ENCODE measurements at regions not wholly inside any gene's neighbourhood (a gene's known extent, or its start where the extent isn't known, plus 50 kb on each side); places are given as distances from the start of the nearest gene placed in this dataset.

DNA sequence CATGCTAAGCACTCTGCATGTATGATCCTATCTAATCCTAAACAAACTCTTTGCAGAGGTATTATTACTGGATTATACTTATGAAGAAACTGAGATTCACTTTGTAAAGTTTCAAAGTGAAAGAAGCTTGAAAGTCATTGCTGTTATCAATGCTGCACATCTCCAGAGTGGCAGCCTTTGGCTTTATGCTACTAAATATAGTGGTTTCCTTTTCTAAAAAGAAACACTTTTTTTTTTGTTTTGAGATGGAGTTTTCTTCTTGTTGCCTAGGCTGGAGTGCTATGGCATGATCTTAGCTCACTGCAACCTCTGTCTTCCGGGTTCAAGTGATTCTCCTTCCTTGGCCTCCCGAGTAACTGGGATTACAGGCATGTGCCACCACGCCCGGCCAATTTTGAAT is 114.9 kb upstream of the RAB27B start:
- DNase-seq (ENCODE audit: low spot score): no peak
- in situ Hi-C loops (cut with MboI; ENCODE audit: low sequenced_read_pairs, unreplicated experiment): no loop called here
- TF ChIP-seq, protein P1, sequence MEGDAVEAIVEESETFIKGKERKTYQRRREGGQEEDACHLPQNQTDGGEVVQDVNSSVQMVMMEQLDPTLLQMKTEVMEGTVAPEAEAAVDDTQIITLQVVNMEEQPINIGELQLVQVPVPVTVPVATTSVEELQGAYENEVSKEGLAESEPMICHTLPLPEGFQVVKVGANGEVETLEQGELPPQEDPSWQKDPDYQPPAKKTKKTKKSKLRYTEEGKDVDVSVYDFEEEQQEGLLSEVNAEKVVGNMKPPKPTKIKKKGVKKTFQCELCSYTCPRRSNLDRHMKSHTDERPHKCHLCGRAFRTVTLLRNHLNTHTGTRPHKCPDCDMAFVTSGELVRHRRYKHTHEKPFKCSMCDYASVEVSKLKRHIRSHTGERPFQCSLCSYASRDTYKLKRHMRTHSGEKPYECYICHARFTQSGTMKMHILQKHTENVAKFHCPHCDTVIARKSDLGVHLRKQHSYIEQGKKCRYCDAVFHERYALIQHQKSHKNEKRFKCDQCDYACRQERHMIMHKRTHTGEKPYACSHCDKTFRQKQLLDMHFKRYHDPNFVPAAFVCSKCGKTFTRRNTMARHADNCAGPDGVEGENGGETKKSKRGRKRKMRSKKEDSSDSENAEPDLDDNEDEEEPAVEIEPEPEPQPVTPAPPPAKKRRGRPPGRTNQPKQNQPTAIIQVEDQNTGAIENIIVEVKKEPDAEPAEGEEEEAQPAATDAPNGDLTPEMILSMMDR (IDR thresholded peaks at IDR 0.05; ENCODE audit: borderline replicate concordance, control extremely low read depth, extremely low read depth, insufficient read depth, missing control alignments): no peak

DNA sequence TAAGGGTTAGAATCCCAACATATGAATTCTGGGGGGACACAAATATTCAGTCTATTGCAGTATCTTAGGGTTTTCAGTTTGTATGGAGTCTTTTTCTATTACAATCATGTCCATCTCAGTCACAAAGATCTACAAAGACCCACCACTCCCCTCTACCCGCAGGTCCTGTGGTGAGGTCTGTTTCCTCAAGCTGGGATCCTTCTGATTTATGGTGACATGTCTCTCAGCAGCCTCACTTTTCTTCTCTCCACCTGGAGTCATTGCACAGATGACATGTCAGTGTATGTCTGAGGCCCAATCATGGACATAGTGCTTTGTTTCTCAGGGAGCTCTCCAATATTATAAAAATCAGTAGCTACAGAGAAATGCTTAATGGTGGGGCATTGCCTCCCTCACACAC is 113.4 kb upstream of the RAB27B start:
- in situ Hi-C loops (cut with MboI; ENCODE audit: low sequenced_read_pairs, unreplicated experiment): no loop called here
- TF ChIP-seq, protein P1 (IDR thresholded peaks at IDR 0.05; ENCODE audit: borderline replicate concordance, control extremely low read depth, extremely low read depth, insufficient read depth, missing control alignments): no peak
- no peak for DNase-seq (ENCODE audit: low spot score)

DNA sequence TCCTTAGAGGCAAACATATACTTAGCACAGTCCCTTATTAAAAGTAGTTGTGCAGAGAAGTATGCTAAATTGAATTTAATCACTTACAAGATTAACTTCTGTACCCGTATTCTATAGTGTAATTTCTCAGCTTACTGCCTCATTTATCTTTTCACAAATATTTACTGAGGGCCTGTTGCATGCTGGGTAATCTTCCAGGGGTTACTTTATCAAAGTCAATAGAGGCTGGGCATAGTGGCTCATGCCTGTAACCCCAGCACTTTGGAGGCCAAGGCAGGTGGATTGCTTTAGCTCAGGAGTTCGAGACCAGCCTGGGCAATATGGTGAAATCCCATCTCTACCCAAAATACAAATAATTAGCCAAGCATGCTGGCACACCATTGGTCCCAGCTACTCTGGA is 111.7 kb upstream of the RAB27B start:
- DNase-seq (ENCODE audit: low spot score): no peak
- in situ Hi-C loops (cut with MboI; ENCODE audit: low sequenced_read_pairs, unreplicated experiment): no loop called here
- TF ChIP-seq, protein P1 (IDR thresholded peaks at IDR 0.05; ENCODE audit: borderline replicate concordance, control extremely low read depth, extremely low read depth, insufficient read depth, missing control alignments): no peak

DNA sequence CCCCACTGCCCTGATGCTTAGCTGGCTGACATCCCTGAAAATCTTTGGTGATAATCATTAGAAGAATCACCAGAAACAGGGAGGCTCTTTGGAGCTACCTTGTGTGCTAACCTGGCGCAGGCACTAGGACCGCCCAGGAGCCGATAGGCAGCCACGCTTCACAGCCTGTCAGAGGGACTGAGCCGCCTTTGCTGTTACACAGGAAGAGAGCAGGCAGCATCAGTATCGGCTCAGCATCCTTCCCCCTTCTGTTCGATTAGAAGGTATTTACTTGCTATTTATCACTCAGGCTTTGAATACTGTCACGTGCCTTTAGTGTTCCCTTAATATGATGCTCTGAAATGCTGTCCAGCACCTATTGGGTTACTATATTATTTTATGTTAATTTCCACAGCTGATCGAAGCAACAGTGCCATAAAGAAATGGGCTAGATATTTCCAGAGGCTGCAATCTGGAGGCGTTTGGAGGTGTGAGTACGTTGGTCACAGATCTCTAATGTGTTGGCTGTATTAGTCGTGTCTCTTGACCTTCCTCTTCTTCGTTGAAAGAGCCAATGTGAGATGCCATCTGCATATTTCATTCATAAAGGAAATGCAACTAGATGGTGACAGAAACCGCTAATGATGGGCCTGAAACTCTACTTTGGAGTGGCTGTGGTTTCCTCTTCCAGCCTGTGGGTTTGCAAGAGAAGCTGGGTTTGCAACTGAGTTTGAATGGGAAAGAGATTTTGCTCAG is 110.4 kb upstream of the RAB27B start:
- in situ Hi-C loops (cut with MboI; ENCODE audit: low sequenced_read_pairs, unreplicated experiment): no loop called here
- DNase-seq (ENCODE audit: low spot score): peak; percentile 28
- TF ChIP-seq, protein P1 (IDR thresholded peaks at IDR 0.05; ENCODE audit: borderline replicate concordance, control extremely low read depth, extremely low read depth, insufficient read depth, missing control alignments): no peak

DNA sequence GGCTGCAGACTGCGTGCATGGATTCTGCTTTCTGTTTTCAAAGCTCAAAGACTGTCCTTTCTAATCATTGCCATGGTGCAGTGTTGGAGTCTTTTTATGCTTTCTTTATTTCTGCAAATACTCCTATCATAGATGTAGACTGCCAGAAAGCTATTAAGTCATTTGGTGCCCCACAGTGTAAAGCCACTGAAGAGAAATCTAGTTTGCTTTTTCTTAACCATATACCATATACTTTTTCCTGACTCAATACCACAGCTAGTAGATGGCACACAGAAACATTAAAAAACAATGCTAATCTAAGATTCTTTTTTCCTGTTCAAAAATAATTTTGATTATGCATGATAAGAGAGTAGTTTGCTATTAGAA is 109.9 kb upstream of the RAB27B start:
- DNase-seq (ENCODE audit: low spot score): no peak
- TF ChIP-seq, protein P1 (IDR thresholded peaks at IDR 0.05; ENCODE audit: borderline replicate concordance, control extremely low read depth, extremely low read depth, insufficient read depth, missing control alignments): no peak
- in situ Hi-C loops (cut with MboI; ENCODE audit: low sequenced_read_pairs, unreplicated experiment): no loop called here

DNA sequence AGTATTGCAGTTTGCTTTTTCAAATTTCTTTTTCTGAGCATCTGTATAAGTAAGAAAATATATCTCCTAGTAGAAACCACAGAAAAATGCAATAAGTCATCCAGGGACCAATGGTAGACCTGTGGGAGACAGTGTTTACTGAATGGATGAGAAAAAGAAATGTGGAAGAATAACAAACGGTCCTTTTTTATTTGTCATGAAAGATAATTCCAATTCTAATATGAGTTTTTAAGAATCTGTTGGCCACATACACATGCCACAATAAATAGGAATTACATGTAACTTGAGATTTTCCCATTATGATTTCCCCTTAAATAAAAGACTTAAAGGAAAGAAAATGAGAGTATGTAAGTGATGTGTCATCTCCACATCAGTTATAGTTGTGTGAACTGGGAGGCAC is 107.7 kb upstream of the RAB27B start:
- no peak for DNase-seq (ENCODE audit: low spot score)
- in situ Hi-C loops (cut with MboI; ENCODE audit: low sequenced_read_pairs, unreplicated experiment): no loop called here
- TF ChIP-seq, protein P1 (IDR thresholded peaks at IDR 0.05; ENCODE audit: borderline replicate concordance, control extremely low read depth, extremely low read depth, insufficient read depth, missing control alignments): no peak
